Hematopoietic multipotent progenitor cell treated with erythropoietin and hydrocortisone succinate and interleukin-3 and kit ligand, for 8 days (in vitro differentiated cells): ENCODE measurements at regions not wholly inside any gene's neighbourhood (a gene's known extent, or its start where the extent isn't known, plus 50 kb on each side); places are given as distances from the start of the nearest gene placed in this dataset.
A peak's percentile ranks its signal among the peaks of the same experiment; 100 is the strongest.

Experiments used
- DNase-seq: peaks from one replicate; pipeline ENCODE4 v3.0.0-alpha.2; 2015

- no peak for DNase-seq
Measured at GRCh38 chr3:159800434-159801155, 188.0 kb upstream of the IL12A start.

GRCh38 chr3:159802864-159803263 lies 185.8 kb upstream of the IL12A start:
- DNase-seq, result no peak

GRCh38 chr3:159803459-159803858 lies 185.2 kb upstream of the IL12A start:
- no peak for DNase-seq

GRCh38 chr3:159804726-159805410 lies 183.8 kb upstream of the IL12A start:
- peak; percentile 75 for DNase-seq

GRCh38 chr3:159805411-159805772 lies 183.2 kb upstream of the IL12A start:
- DNase-seq, result no peak

GRCh38 chr3:159806412-159806811 lies 182.2 kb upstream of the IL12A start:
- no peak for DNase-seq

GRCh38 chr3:159807137-159808040 lies 181.2 kb upstream of the IL12A start:
- no peak for DNase-seq

GRCh38 chr3:159813822-159814531 lies 174.7 kb upstream of the IL12A start:
- DNase-seq, result no peak

GRCh38 chr3:159816512-159816911 lies 172.1 kb upstream of the IL12A start:
- no peak for DNase-seq

GRCh38 chr3:159817126-159817525 lies 171.5 kb upstream of the IL12A start:
- DNase-seq, result no peak

GRCh38 chr3:159817571-159817970 lies 171.1 kb upstream of the IL12A start:
- no peak for DNase-seq

GRCh38 chr3:159818399-159818798 lies 170.2 kb upstream of the IL12A start:
- DNase-seq, result no peak

GRCh38 chr3:159818997-159819500 lies 169.6 kb upstream of the IL12A start:
- DNase-seq, result no peak

GRCh38 chr3:159819676-159820075 lies 169.0 kb upstream of the IL12A start:
- DNase-seq, result no peak

- DNase-seq, result no peak
Measured at GRCh38 chr3:159821110-159821509, 167.5 kb upstream of the IL12A start.

GRCh38 chr3:159821736-159822135 lies 166.9 kb upstream of the IL12A start:
- no peak for DNase-seq

GRCh38 chr3:159823780-159824179 lies 164.9 kb upstream of the IL12A start:
- no peak for DNase-seq

GRCh38 chr3:159824333-159824732 lies 164.3 kb upstream of the IL12A start:
- DNase-seq, result no peak

GRCh38 chr3:159825216-159825854 lies 163.3 kb upstream of the IL12A start:
- DNase-seq, result no peak

- DNase-seq, result peak; percentile 70
Measured at GRCh38 chr3:159828542-159828943, 160.1 kb upstream of the IL12A start.

GRCh38 chr3:159829056-159829455 lies 159.6 kb upstream of the IL12A start:
- DNase-seq, result no peak

- DNase-seq, result peak; percentile 64
Measured at GRCh38 chr3:159829539-159830227, 159.0 kb upstream of the IL12A start.
